Gastroesophageal sphincter (tissue), 4 donors: ENCODE measurements at regions not wholly inside any gene's neighbourhood (a gene's known extent, or its start where the extent isn't known, plus 50 kb on each side); places are given as distances from the start of the nearest gene placed in this dataset.

Source experiments
- ATAC-seq: fragments of 150-250 bp; one replicate; pipeline ENCODE4 v1.9.1; 2016; ENCODE audit warnings: mild to moderate bottlenecking, moderate library complexity
- H3K27ac ChIP-seq, 4 donors: fragments of 200-600 bp; sonication (generic) in 3 of 4; 1 replicate in 3 of 4; 2 replicates in 1 of 4; pipeline ENCODE4 v1.5.1; 2016 to 2019
- H3K27me3 ChIP-seq: fragments of 200-600 bp; sonication (generic); one replicate; pipeline ENCODE4 v1.5.1; 2019
- H3K36me3 ChIP-seq, 2 donors: fragments of 200-600 bp; sonication (generic); one replicate each; pipeline ENCODE4 v1.5.1; 2019; ENCODE audit warnings: control low read depth in 1 of 2
- H3K4me1 ChIP-seq, 3 donors: fragments of 200-600 bp; sonication (generic); 1 replicate in 2 of 3; 2 replicates in 1 of 3; pipeline ENCODE4 v1.5.1; 2016 to 2019; ENCODE audit warnings: control low read depth in 2 of 3
- H3K4me3 ChIP-seq, 2 donors: fragments of 200-600 bp; sonication (generic); one replicate each; pipeline ENCODE4 v1.5.1; 2019; ENCODE audit warnings: mild to moderate bottlenecking in 1 of 2, moderate library complexity in 1 of 2
- H3K9me3 ChIP-seq, 3 donors: fragments of 200-600 bp; sonication (generic); one replicate each; pipeline ENCODE4 v1.5.1; 2017 to 2019; ENCODE audit warnings: control low read depth in 2 of 3
- EP300 ChIP-seq: sonication (generic); formaldehyde crosslinking; IDR thresholded peaks from one replicate; pipeline ENCODE4 v1.6.1; 2017; ENCODE audit warnings: antibody characterized with exemption, mild to moderate bottlenecking
- POLR2A ChIP-seq, 2 donors: fragments of 450-650 bp; IDR thresholded peaks; one replicate each; pipeline ENCODE4 v1.6.1; 2017; ENCODE audit warnings: antibody characterized with exemption in 2 of 2, mild to moderate bottlenecking in 2 of 2, moderate library complexity in 1 of 2
- POLR2AphosphoS5 ChIP-seq: sonication (generic); formaldehyde crosslinking; IDR thresholded peaks from one replicate; pipeline ENCODE4 v1.6.1; 2017; ENCODE audit warnings: antibody characterized with exemption
- WGBS, 2 donors: methylation state at CpG; one replicate each; pipeline ENCODE4 v1.1.5; 2018; ENCODE audit warnings: low coverage in 1 of 2; 5-methylcytosine and 5-hydroxymethylcytosine counted together
- TF ChIP-seq, protein P1 (sequence below), 4 experiments: fragments of 200-600 bp in 2 of 4; fragments of 450-650 bp in 2 of 4; sonication (generic) in 1 of 4; IDR thresholded peaks; one replicate each; pipeline ENCODE4 v1.5.1; 2017 to 2019; ENCODE audit warnings: antibody characterized with exemption in 4 of 4, mild to moderate bottlenecking in 2 of 4, moderate library complexity in 2 of 4

DNA sequence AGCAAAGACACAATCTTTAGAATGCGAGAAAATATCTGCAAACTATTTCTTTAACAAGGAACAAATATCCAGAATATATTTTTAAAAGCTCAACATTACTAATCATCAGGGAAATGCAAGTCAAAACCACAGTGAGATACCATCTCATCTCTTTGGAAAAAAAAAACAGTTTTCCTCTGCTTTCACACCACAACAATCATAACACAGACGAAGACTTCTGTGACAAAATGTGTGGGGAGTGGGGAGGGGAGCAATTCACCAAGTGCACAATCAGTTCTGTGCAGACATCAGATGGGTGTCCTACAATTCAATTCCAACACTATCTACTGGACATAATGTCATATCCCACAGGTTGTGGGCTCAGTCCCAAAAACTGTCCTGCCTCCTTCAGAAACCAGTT, 293.2 kb upstream of the SLC7A11 start:
- Histone ChIP-seq H3K9me3 (peaks cover 0 to 33% (median 0%) of the 10 kb centered on the region in 3 donors), H3K4me3 (no peak overlapping the region), H3K27ac (no peak overlapping the region), H3K36me3 (no peaks in the 10 kb centered on the region), H3K27me3 (no peaks in the 10 kb centered on the region), H3K4me1 (no peaks in the 10 kb centered on the region)
- ATAC-seq = no peak
- 75 to 88% methylated on average over 1 to 2 of the region's 2 CpGs for WGBS, 2 donors
- no peak for TF ChIP-seq POLR2AphosphoS5
- TF ChIP-seq, protein P1, sequence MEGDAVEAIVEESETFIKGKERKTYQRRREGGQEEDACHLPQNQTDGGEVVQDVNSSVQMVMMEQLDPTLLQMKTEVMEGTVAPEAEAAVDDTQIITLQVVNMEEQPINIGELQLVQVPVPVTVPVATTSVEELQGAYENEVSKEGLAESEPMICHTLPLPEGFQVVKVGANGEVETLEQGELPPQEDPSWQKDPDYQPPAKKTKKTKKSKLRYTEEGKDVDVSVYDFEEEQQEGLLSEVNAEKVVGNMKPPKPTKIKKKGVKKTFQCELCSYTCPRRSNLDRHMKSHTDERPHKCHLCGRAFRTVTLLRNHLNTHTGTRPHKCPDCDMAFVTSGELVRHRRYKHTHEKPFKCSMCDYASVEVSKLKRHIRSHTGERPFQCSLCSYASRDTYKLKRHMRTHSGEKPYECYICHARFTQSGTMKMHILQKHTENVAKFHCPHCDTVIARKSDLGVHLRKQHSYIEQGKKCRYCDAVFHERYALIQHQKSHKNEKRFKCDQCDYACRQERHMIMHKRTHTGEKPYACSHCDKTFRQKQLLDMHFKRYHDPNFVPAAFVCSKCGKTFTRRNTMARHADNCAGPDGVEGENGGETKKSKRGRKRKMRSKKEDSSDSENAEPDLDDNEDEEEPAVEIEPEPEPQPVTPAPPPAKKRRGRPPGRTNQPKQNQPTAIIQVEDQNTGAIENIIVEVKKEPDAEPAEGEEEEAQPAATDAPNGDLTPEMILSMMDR (IDR thresholded peaks at IDR 0.05) = no peak
- TF ChIP-seq POLR2A (IDR thresholded peaks at IDR 0.05) = no peak
- TF ChIP-seq EP300 = no peak

DNA sequence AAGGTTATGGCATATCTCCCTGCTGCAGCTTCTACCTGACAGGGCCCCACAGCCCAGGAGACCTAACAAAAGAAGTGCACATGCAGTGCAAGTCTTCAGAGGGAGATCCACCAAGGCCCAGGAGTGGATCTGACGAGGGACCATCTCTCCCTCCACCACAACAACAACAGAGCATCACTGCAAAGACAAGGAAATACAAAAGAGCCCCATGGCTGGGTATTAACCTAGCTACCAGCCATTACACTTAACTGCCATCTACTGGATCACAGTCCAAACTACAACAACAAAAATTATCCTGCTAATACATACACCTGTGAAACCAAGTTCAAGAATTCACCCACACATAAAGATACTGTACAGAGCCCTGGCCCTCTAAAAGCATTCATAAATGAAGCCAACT, 280.2 kb upstream of the SLC7A11 start:
- Histone ChIP-seq H3K4me1 (no peaks in the 10 kb centered on the region), H3K9me3 (no peaks in the 10 kb centered on the region), H3K4me3 (no peak overlapping the region), H3K36me3 (no peaks in the 10 kb centered on the region), H3K27ac (no peak overlapping the region), H3K27me3 (no peaks in the 10 kb centered on the region)
- ATAC-seq = no peak
- no peak for TF ChIP-seq POLR2AphosphoS5
- no peak for TF ChIP-seq EP300
- 86% methylated on average over 1 of the region's 1 CpG; no CpG with 5 or more reads in 1 of the 2 donors for WGBS, 2 donors

DNA sequence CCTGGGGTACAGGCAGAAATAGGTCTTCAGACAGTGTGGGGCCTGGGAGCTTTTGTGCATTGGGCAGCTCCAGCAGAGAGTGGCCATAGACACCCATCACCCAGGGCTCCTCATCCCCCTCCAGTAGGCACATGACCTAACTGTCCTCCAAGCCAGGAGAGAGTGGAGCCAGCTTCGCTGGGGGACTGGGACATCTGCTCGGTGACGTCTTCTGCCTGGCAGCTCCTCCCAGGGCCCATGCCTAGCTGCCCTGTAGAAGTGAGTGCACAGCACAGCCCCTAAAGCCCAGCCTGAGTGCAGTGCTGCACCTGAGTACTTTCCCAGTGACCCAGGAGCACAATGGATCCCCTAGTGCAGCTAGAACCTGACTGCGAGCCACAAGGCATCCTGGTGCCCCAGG, 279.7 kb upstream of the SLC7A11 start:
- H3K27ac ChIP-seq = no peak overlapping the region
- H3K9me3 ChIP-seq = no peaks in the 10 kb centered on the region
- no peaks in the 10 kb centered on the region for H3K4me1 ChIP-seq
- no peaks in the 10 kb centered on the region for H3K27me3 ChIP-seq
- TF ChIP-seq POLR2A (IDR thresholded peaks at IDR 0.05) (no peak), POLR2AphosphoS5 (no peak)
- TF ChIP-seq, protein P1 (IDR thresholded peaks at IDR 0.05) = no peak
- no peak overlapping the region for H3K4me3 ChIP-seq
- ATAC-seq = no peak
- no peaks in the 10 kb centered on the region for H3K36me3 ChIP-seq
- no CpG with 5 or more reads among the region's 4 CpGs for WGBS, 2 donors

DNA sequence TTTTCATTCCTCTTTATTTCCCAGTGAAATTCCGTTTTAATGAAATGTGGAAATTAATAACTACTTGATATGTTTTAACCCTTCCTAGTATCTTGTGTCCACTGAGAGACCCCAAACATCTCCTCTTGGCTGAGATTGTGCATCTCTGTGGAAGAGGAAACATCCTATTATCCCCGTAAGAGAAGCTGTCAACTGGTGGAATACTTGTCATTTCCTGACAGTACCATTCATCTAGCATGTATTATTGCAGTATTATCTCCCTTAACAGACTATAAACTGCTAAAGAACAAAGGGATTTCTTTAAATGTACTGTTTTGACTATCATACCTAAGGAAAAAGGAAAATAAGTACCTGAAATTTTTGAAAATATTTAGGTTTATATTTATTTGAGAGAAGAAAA, 277.3 kb upstream of the SLC7A11 start:
- no peaks in the 10 kb centered on the region for H3K4me1 ChIP-seq
- no peaks in the 10 kb centered on the region for H3K27me3 ChIP-seq
- TF ChIP-seq EP300 = no peak
- no peak for TF ChIP-seq POLR2A (IDR thresholded peaks at IDR 0.05)
- TF ChIP-seq POLR2AphosphoS5 = no peak
- TF ChIP-seq, protein P1 (IDR thresholded peaks at IDR 0.05) = no peak
- ATAC-seq = no peak
- 30% methylated on average over 2 of the region's 2 CpGs; no CpG with 5 or more reads in 1 of the 2 donors for WGBS, 2 donors
- no peak overlapping the region for H3K4me3 ChIP-seq
- H3K9me3 ChIP-seq = no peaks in the 10 kb centered on the region
- H3K36me3 ChIP-seq = no peaks in the 10 kb centered on the region
- H3K27ac ChIP-seq = no peak overlapping the region

DNA sequence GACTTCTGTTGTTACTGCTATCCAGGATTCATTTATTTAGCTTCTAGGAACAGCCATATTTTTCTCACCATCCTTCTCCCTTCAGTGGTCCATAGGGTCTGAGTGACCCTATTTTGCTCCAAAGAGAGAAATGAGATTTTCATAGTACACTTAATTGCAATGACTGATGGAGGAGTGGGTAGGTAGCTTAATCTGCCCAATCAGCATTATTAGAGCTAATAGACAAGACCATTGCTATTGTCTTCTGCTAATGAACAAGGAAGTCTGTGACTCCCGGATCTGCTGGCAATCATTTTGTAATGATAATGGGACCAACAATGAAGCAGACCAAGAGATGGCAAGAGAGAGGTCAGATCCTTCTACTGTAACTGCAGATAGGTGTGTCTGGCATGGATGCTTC, 271.4 kb upstream of the SLC7A11 start:
- 75% methylated on average over 1 of the region's 1 CpG; no CpG with 5 or more reads in 1 of the 2 donors for WGBS, 2 donors
- ATAC-seq = no peak
- TF ChIP-seq POLR2A (IDR thresholded peaks at IDR 0.05) = no peak
- no peak for TF ChIP-seq POLR2AphosphoS5
- no peak for TF ChIP-seq EP300
- TF ChIP-seq, protein P1 (IDR thresholded peaks at IDR 0.05) = no peak
- H3K4me3 ChIP-seq = no peak overlapping the region
- H3K9me3 ChIP-seq = no peaks in the 10 kb centered on the region
- no peaks in the 10 kb centered on the region for H3K27me3 ChIP-seq
- H3K4me1 ChIP-seq = no peaks in the 10 kb centered on the region
- no peak overlapping the region for H3K27ac ChIP-seq
- no peaks in the 10 kb centered on the region for H3K36me3 ChIP-seq

DNA sequence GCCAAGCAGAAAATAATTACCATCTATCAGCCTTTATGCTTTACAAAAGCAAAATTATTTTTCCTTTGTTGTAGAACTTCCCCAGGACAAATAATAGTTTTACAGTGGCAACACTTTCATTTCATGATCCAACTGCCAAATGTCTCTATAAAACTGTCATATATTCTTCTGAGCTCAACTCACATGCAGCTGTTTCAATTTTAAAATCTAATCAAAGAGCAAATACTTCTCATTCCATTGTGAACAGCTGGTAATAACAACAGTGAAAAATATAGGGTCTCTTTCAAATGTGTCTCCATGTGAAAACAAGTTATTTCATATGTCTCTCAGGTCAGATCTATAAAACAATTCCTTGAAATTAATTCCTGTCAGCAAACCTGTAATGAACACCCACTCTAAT, 270.6 kb upstream of the SLC7A11 start:
- Histone ChIP-seq H3K27me3 (no peaks in the 10 kb centered on the region), H3K27ac (no peak overlapping the region), H3K4me3 (no peak overlapping the region), H3K4me1 (no peaks in the 10 kb centered on the region), H3K36me3 (no peaks in the 10 kb centered on the region), H3K9me3 (no peaks in the 10 kb centered on the region)
- TF ChIP-seq, protein P1 (IDR thresholded peaks at IDR 0.05) = no peak
- no peak for TF ChIP-seq POLR2AphosphoS5
- ATAC-seq = no peak
